ENCODE measurements at regions not wholly inside any gene's neighbourhood (a gene's known extent, or its start where the extent isn't known, plus 50 kb on each side); places are given as distances from the start of the nearest gene placed in this dataset.

DNA sequence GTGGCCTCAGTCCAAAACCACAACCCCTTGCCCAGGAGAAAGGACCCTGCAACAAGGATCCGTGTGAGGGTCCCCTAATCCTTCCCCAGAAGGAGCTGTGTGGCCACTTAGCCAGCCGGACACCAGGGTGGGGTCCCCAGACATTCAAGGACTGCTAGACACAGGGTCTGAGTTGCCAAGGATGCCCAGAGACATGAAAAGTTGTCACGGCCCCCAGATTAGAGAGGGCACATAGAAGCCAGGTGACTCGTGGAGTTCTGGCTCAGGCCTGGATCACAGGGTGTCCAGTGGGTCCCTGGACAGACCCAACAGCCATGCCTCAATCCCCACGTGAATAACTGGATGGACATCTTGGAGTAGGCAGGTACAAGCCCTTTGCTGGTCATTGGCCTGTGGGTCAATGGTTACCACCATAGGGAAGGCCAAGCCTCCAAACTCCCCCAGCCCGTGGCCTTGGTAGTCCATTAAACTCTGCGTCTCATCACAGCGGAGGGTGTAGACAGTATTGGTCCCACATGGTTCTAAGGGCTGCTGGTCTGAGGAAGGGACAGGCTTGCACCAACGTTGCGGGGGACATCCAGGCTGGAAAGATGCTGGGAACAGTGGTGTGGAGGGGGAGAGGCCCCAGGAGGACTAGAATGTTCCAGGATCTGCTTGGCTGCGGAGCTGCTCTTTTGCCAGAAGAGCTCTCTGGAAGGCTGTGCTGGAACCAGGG lies 205.9 kb upstream of the PPP2R2D start:
- no peaks in the 10 kb centered on the region for H3K36me3 ChIP-seq
- H3K4me1 ChIP-seq (ENCODE audit: insufficient read depth): no peaks in the 10 kb centered on the region
- H3K4me3 ChIP-seq: no peak overlapping the region
- intact Hi-C loops (cut with DNase I): no loop called here
- no peak overlapping the region for H3K27ac ChIP-seq
- H3K27me3 ChIP-seq: no peaks in the 10 kb centered on the region
- TF ChIP-seq POLR2A (IDR thresholded peaks at IDR 0.05): no peak
- TF ChIP-seq, protein P1, sequence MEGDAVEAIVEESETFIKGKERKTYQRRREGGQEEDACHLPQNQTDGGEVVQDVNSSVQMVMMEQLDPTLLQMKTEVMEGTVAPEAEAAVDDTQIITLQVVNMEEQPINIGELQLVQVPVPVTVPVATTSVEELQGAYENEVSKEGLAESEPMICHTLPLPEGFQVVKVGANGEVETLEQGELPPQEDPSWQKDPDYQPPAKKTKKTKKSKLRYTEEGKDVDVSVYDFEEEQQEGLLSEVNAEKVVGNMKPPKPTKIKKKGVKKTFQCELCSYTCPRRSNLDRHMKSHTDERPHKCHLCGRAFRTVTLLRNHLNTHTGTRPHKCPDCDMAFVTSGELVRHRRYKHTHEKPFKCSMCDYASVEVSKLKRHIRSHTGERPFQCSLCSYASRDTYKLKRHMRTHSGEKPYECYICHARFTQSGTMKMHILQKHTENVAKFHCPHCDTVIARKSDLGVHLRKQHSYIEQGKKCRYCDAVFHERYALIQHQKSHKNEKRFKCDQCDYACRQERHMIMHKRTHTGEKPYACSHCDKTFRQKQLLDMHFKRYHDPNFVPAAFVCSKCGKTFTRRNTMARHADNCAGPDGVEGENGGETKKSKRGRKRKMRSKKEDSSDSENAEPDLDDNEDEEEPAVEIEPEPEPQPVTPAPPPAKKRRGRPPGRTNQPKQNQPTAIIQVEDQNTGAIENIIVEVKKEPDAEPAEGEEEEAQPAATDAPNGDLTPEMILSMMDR (IDR thresholded peaks at IDR 0.05): no peak
- no peak for TF ChIP-seq EP300 (IDR thresholded peaks at IDR 0.05)
- no peak for DNase-seq
- no peaks in the 10 kb centered on the region for H3K9me3 ChIP-seq
- 74 to 85% (median 79%) methylated on average over 11 of the region's 11 CpGs for WGBS, 3 donors

DNA sequence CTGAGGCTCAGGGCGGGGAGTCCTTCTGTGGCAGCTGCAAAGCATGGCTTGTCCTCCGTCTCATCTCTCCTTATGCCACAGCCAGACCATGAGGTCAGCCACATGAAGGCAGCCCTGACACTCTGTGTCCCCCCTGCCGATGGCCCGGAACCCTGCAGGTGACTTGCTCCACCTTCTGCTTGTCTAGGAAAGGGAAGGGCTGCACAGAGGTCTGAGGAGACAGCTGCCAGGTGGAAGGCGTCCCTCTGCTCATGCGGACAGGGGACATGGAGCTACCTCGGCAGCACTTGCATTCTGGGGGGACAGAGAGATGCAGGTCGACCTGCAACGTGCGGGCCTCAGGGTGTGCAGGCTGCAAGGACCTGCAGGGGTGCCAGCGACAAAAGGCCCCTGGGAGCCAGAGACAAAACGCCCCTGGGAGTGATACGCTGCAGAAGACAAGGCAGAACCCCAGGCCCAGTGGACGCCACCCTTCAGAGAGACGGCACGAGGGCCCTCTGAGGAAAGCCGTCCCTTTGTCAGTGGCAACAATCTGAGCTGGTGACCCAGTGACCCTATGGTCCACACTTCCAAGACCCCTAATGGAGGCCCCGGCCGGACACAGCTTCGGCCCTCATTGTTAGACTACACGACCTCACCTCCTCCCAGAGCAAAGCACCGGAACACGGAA lies 205.2 kb upstream of the PPP2R2D start:
- WGBS, 3 donors: 80 to 81% (median 81%) methylated on average over 23 of the region's 23 CpGs

DNA sequence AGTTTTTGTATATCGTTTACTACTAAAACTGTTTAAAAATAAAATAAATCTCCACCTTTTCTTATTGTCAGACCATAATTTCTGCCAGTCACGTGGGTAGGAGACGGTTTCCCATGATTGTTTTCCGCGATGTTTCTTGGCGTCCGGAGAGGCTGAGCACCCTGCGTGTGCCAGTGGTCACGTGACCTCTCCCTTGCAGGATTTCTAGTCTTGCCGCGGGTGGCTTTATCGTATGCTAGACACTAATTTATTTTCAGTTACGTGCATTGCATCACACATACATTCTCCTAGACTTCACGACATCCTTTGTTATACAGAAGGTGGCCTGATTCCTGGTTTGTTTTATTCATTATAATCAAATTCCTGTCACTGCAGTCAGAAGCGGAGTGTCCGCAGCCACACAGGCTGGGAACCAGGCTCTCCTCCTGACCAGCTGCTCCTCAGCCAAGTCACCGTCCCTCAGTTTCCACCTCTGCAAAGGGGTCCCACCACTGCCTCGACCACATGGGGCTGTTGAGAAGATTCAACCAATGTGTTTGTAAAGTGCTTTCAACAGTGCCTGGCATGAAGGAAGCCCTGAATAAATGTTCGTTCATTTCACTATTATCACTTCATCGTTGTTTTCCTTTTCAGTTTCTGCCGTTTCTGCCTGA lies 203.2 kb upstream of the PPP2R2D start:
- no peak for DNase-seq
- 54 to 65% (median 58%) methylated on average over 21 of the region's 21 CpGs for WGBS, 3 donors
- TF ChIP-seq EP300 (IDR thresholded peaks at IDR 0.05): no peak
- TF ChIP-seq POLR2A (IDR thresholded peaks at IDR 0.05): no peak
- TF ChIP-seq, protein P1 (IDR thresholded peaks at IDR 0.05): no peak
- Histone ChIP-seq H3K4me3 (no peak overlapping the region), H3K27ac (no peak overlapping the region), H3K9me3 (no peaks in the 10 kb centered on the region), H3K27me3 (no peaks in the 10 kb centered on the region), H3K36me3 (no peaks in the 10 kb centered on the region), H3K4me1 (ENCODE audit: insufficient read depth) (no peaks in the 10 kb centered on the region)
- intact Hi-C loops (cut with DNase I): no loop called here

More for the DNA sequence above, 205.2 kb upstream of the PPP2R2D start:
- DNase-seq: no peak
- intact Hi-C loops (cut with DNase I): no loop called here
- TF ChIP-seq, protein P1 (IDR thresholded peaks at IDR 0.05): no peak
- TF ChIP-seq EP300 (IDR thresholded peaks at IDR 0.05): no peak
- no peak for TF ChIP-seq POLR2A (IDR thresholded peaks at IDR 0.05)
- Histone ChIP-seq H3K9me3 (no peaks in the 10 kb centered on the region), H3K27me3 (no peaks in the 10 kb centered on the region), H3K36me3 (no peaks in the 10 kb centered on the region), H3K4me3 (no peak overlapping the region), H3K4me1 (ENCODE audit: insufficient read depth) (no peaks in the 10 kb centered on the region), H3K27ac (no peak overlapping the region)

DNA sequence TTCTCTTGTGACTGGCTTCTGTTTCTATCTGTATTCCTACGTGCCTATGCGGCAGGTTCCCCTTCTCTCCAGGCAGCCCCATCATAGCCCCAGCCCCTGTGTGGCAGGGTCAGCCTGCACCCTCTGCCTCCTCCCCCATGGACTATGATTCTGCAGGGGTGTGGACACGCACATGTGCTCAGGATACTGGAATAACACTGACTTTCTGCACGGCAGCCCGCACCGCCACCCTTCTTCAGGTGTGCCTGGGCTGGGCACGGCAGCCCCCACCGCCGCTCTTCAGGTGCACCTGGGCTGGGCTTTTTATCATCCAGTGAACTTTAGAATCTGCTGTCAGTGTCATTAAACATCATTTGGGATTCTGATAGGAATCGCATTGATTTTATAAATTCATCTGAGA lies 202.6 kb upstream of the PPP2R2D start:
- DNase-seq: no peak
- TF ChIP-seq POLR2A (IDR thresholded peaks at IDR 0.05) (no peak), EP300 (IDR thresholded peaks at IDR 0.05) (no peak)
- TF ChIP-seq, protein P1 (IDR thresholded peaks at IDR 0.05): no peak

More for the DNA sequence above, 202.6 kb upstream of the PPP2R2D start:
- intact Hi-C loops (cut with DNase I): no loop called here
- no peak overlapping the region for H3K4me3 ChIP-seq
- H3K9me3 ChIP-seq: no peaks in the 10 kb centered on the region
- H3K27me3 ChIP-seq: no peaks in the 10 kb centered on the region
- WGBS, 3 donors: 81 to 87% (median 83%) methylated on average over 10 of the region's 10 CpGs
- H3K4me1 ChIP-seq (ENCODE audit: insufficient read depth): no peaks in the 10 kb centered on the region
- H3K36me3 ChIP-seq: no peaks in the 10 kb centered on the region
- no peak overlapping the region for H3K27ac ChIP-seq
